Liver (tissue), 8 donors: ENCODE measurements at regions not wholly inside any gene's neighbourhood (a gene's known extent, or its start where the extent isn't known, plus 50 kb on each side); places are given as distances from the start of the nearest gene placed in this dataset.

Source experiments
- DNase-seq: peaks from one replicate; pipeline ENCODE4 v3.0.0-alpha.2; 2017; ENCODE audit warnings: low spot score
- H3K27ac ChIP-seq, 2 donors: one replicate each; pipeline ENCODE4 v1.7.0; 2013; ENCODE audit warnings: inconsistent platforms in 2 of 2, low read length in 2 of 2, control low read depth in 1 of 2, low read depth in 1 of 2, mild to moderate bottlenecking in 1 of 2
- H3K27me3 ChIP-seq, 4 donors: one replicate each; pipeline versions ENCODE4 v1.6.1 to v1.7.0; 2013; ENCODE audit warnings: low read length in 3 of 4, inconsistent platforms in 1 of 4, mild to moderate bottlenecking in 1 of 4, moderate library complexity in 1 of 4; ENCODE audit not compliant: control insufficient read depth in 4 of 4, insufficient read depth in 4 of 4
- H3K36me3 ChIP-seq, 4 donors: one replicate each; pipeline versions ENCODE4 v1.6.1 to v1.7.0; 2013; ENCODE audit warnings: low read length in 3 of 4, mild to moderate bottlenecking in 3 of 4, low read depth in 1 of 4, moderate library complexity in 1 of 4; ENCODE audit not compliant: control insufficient read depth in 4 of 4, insufficient read depth in 3 of 4
- H3K4me1 ChIP-seq, 4 donors: one replicate each; pipeline versions ENCODE4 v1.6.1 to v1.7.0; 2013; ENCODE audit warnings: low read length in 3 of 4, mild to moderate bottlenecking in 3 of 4, moderate library complexity in 1 of 4; ENCODE audit not compliant: control insufficient read depth in 4 of 4, insufficient read depth in 4 of 4
- H3K4me3 ChIP-seq, 3 donors: one replicate each; pipeline versions ENCODE4 v1.6.1 to v1.7.0; 2013; ENCODE audit warnings: low read length in 3 of 3, control low read depth in 1 of 3, low read depth in 1 of 3, mild to moderate bottlenecking in 1 of 3
- H3K9ac ChIP-seq, 2 donors: one replicate each; pipeline ENCODE4 v1.7.0; 2013; ENCODE audit warnings: low read length in 2 of 2, mild to moderate bottlenecking in 2 of 2, moderate library complexity in 2 of 2, control low read depth in 1 of 2, low read depth in 1 of 2
- H3K9me3 ChIP-seq, 4 donors: one replicate each; pipeline versions ENCODE4 v1.6.1 to v1.7.0; 2013; ENCODE audit warnings: low read length in 3 of 4; ENCODE audit not compliant: control insufficient read depth in 4 of 4
- FOXA2 ChIP-seq: IDR thresholded peaks from 2 replicates; pipeline ENCODE4 v1.6.1; 2016; ENCODE audit warnings: antibody characterized with exemption
- NR2F2 ChIP-seq: IDR thresholded peaks from 2 replicates; pipeline ENCODE4 v1.6.1; 2016; ENCODE audit warnings: antibody characterized with exemption
- RAD21 ChIP-seq, 2 donors: IDR thresholded peaks; 2 replicates each; pipeline ENCODE4 v1.6.1; 2016; ENCODE audit warnings: antibody characterized with exemption in 2 of 2, mild to moderate bottlenecking in 2 of 2
- SP1 ChIP-seq: IDR thresholded peaks from 2 replicates; pipeline ENCODE4 v1.6.1; 2018; ENCODE audit warnings: antibody characterized with exemption, mild to moderate bottlenecking
- TAF1 ChIP-seq: conservative IDR thresholded peaks from 2 replicates; pipeline ENCODE4 v1.6.1; 2016; ENCODE audit warnings: antibody characterized with exemption, mild to moderate bottlenecking
- YY1 ChIP-seq: IDR thresholded peaks from 2 replicates; pipeline ENCODE4 v1.6.1; 2016; ENCODE audit warnings: antibody characterized with exemption, mild to moderate bottlenecking
- WGBS: extraction: QIAGEN DNeasy Blood & Tissue Kit; methylation state at CpG from one replicate; pipeline ENCODE4 v1.1.7; 2013; 5-methylcytosine and 5-hydroxymethylcytosine counted together
- TF ChIP-seq, protein P1 (sequence below): IDR thresholded peaks from 2 replicates; pipeline ENCODE4 v1.6.1; 2016; ENCODE audit warnings: antibody characterized with exemption
- TF ChIP-seq, protein P2 (sequence below): fragments of 150-350 bp; IDR thresholded peaks from 2 replicates; pipeline ENCODE4 v1.5.1; 2017; ENCODE audit warnings: improper control_type of control experiment, low read depth, low read length; ENCODE audit not compliant: missing input control
- TF ChIP-seq, protein P3 (sequence below): IDR thresholded peaks from 2 replicates; pipeline ENCODE4 v1.6.1; 2016; ENCODE audit warnings: antibody characterized with exemption
- donor health status: healthy.
- donor health status: healthy.
- donor health status: healthy.
- donor health status: healthy.
- donor health status: healthy.

DNA sequence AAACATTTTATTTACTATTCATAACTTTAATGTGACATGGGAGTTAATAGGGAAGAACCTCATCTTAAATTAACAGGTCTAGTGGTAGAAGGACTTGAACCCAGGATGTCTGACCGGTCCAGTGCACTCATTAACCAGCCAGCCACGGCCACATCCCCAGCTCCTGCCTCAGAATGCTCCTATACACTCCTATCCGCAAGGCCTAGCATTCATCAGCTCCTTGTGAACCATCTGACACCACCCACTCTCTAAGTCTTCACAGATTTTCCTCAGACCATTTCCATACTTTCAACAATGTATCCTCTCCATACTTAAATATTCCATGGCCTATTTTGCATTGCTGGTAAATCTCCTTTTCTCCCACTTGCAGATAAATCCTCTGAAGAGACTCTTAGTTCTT lies 98.3 kb downstream of the KLF12 start:
- Histone ChIP-seq H3K9me3 (no peaks in the 10 kb centered on the region), H3K9ac (no peak overlapping the region), H3K4me1 (no peaks in the 10 kb centered on the region), H3K36me3 (no peaks in the 10 kb centered on the region), H3K4me3 (no peak overlapping the region), H3K27me3 (no peaks in the 10 kb centered on the region), H3K27ac (no peak overlapping the region)
- TF ChIP-seq SP1, result no peak
- no peak for TF ChIP-seq TAF1
- TF ChIP-seq, protein P1, sequence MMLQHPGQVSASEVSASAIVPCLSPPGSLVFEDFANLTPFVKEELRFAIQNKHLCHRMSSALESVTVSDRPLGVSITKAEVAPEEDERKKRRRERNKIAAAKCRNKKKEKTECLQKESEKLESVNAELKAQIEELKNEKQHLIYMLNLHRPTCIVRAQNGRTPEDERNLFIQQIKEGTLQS, result no peak
- no peak for DNase-seq
- 89% methylated on average over 3 of the region's 3 CpGs for WGBS

DNA sequence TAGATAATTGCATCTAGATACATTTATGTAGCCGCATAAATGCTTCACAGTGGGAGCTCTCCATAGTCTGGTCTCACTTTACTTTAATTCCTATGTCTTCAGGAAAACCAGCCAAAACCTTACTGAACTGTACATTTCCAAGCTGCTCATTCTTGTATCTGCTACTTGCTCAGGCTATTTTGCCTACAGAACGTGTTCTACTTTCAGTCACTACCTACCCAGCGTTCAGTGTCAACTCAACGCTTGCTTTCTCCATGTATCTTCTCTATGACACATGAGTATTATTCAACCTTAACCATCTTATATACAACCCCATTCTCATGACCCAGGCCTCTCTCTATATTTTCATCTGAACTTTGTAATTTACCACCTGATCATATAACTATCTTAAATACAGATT lies 101.9 kb downstream of the KLF12 start:
- DNase-seq, result no peak
- TF ChIP-seq YY1 (no peak), NR2F2 (no peak), FOXA2 (no peak)
- TF ChIP-seq, protein P2, sequence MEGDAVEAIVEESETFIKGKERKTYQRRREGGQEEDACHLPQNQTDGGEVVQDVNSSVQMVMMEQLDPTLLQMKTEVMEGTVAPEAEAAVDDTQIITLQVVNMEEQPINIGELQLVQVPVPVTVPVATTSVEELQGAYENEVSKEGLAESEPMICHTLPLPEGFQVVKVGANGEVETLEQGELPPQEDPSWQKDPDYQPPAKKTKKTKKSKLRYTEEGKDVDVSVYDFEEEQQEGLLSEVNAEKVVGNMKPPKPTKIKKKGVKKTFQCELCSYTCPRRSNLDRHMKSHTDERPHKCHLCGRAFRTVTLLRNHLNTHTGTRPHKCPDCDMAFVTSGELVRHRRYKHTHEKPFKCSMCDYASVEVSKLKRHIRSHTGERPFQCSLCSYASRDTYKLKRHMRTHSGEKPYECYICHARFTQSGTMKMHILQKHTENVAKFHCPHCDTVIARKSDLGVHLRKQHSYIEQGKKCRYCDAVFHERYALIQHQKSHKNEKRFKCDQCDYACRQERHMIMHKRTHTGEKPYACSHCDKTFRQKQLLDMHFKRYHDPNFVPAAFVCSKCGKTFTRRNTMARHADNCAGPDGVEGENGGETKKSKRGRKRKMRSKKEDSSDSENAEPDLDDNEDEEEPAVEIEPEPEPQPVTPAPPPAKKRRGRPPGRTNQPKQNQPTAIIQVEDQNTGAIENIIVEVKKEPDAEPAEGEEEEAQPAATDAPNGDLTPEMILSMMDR, result no peak
- TF ChIP-seq, protein P3, sequence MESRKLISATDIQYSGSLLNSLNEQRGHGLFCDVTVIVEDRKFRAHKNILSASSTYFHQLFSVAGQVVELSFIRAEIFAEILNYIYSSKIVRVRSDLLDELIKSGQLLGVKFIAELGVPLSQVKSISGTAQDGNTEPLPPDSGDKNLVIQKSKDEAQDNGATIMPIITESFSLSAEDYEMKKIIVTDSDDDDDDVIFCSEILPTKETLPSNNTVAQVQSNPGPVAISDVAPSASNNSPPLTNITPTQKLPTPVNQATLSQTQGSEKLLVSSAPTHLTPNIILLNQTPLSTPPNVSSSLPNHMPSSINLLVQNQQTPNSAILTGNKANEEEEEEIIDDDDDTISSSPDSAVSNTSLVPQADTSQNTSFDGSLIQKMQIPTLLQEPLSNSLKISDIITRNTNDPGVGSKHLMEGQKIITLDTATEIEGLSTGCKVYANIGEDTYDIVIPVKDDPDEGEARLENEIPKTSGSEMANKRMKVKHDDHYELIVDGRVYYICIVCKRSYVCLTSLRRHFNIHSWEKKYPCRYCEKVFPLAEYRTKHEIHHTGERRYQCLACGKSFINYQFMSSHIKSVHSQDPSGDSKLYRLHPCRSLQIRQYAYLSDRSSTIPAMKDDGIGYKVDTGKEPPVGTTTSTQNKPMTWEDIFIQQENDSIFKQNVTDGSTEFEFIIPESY, result no peak
- TF ChIP-seq, protein P1, result no peak
- no peaks in the 10 kb centered on the region for H3K9me3 ChIP-seq
- H3K27ac ChIP-seq, result no peak overlapping the region
- H3K4me1 ChIP-seq, result no peaks in the 10 kb centered on the region
- no peaks in the 10 kb centered on the region for H3K36me3 ChIP-seq
- H3K4me3 ChIP-seq, result no peak overlapping the region
- H3K9ac ChIP-seq, result no peak overlapping the region
- WGBS, result 91% methylated on average over 4 of the region's 4 CpGs
- no peaks in the 10 kb centered on the region for H3K27me3 ChIP-seq

DNA sequence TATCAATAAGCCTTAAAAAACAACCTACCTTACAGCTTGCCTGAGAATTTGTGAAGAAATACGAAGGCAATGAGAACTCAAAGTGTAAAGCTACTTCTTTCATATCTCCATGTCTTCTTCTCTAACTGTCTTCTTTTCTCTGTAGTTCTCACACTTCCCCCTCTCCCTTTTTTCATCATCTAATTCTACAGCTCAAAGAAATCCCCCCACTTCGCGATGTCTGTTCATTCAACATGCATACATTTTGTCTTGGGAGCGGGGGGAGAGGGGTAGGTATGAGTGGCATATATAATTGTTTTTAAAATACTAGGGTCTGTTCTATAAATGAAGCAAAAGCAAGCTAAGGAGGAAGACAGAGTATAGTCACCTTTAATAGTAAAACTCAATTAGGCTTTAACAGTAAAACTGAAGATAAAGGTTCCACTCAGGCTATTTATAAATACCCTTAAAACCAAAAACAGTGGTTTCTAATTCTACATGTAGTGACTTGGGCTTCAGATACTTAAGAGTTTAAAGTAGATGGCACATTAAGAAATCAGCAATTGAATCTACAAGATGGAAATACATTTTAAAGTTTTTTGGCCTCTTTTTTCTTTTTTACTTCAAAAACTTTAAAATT lies 106.9 kb downstream of the KLF12 start:
- WGBS, result 92% methylated on average over 4 of the region's 4 CpGs
- H3K27ac ChIP-seq, result no peak overlapping the region
- H3K9ac ChIP-seq, result no peak overlapping the region
- H3K4me1 ChIP-seq, result peaks cover 0 to 10% (median 4%) of the 10 kb centered on the region in 4 donors
- no peaks in the 10 kb centered on the region for H3K9me3 ChIP-seq
- no peak for TF ChIP-seq FOXA2
- TF ChIP-seq, protein P2, result no peak
- TF ChIP-seq RAD21 (IDR thresholded peaks at IDR 0.05), result no peak
- TF ChIP-seq YY1, result no peak
- TF ChIP-seq, protein P3, result no peak
- DNase-seq, result no peak
- no peaks in the 10 kb centered on the region for H3K27me3 ChIP-seq
- H3K4me3 ChIP-seq, result no peak overlapping the region
- H3K36me3 ChIP-seq, result no peaks in the 10 kb centered on the region
